Kidney capillary endothelial cell (primary cell): ENCODE measurements at regions not wholly inside any gene's neighbourhood (a gene's known extent, or its start where the extent isn't known, plus 50 kb on each side); places are given as distances from the start of the nearest gene placed in this dataset.
"Not testable (repeated sequence)": the region's sequence is repeated elsewhere in the genome, so short reads cannot be mapped to it uniquely, and the experiment has no call there.

Experiments
- DNase-seq: peaks from one replicate; pipeline ENCODE4 v3.0.0-alpha.2; 2018; ENCODE audit warnings: low spot score

DNA sequence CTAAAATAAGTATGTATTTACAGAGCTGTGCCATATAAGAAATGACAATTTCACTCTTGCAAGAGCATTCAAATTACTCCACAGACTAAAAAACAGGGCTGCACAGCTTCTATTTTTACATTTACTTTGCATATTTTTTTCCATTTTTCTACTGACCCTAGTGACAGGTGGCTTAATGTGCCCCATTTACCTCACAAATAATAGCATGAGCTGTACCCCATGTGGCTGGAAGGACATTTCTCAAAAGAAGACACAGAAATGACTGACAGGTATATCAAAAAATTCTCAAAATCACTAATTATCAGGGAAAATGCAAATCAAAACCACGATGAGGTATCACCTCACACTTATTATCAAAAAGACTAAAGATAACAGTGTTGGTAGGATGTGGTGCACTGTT is 1128.6 kb downstream of the SLC16A7 start:
- no peak for DNase-seq

DNA sequence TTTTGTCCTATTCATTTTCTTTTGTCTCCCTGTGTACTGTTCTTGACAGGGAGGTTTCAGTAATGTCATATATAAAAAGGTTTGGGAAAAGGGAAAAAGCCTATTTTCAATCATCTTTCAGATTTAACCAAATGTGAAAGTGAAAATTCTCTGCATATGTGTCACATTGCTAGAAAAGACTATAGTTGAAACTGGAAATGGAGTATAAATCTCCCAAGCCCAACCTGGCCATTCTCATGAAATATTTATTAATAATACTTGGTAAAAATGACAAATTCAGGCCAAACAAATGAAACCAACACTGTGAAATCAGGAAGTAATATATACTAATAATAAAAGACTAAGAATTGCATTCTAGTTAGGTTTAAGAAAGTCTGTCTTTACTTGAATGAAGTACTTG is 1129.2 kb downstream of the SLC16A7 start:
- no peak for DNase-seq

DNA sequence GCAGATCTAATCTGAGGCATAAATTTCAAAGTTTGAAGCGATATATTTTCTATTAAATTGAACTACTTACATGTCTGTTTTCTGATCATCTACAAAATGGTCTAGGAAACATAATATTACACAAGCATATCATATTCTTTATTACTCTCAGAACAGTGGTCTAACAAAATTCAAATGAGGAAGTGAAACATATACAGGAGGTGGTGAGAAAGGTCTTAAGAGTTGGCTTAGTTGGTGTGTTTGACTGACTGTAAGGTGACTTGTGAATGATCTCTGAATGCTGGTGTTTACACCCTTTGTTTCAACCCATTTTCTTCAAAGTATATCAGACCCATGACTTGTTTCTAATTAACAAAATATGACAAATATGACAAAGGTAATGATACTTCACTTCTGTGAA is 1156.8 kb downstream of the SLC16A7 start:
- DNase-seq, result no peak

DNA sequence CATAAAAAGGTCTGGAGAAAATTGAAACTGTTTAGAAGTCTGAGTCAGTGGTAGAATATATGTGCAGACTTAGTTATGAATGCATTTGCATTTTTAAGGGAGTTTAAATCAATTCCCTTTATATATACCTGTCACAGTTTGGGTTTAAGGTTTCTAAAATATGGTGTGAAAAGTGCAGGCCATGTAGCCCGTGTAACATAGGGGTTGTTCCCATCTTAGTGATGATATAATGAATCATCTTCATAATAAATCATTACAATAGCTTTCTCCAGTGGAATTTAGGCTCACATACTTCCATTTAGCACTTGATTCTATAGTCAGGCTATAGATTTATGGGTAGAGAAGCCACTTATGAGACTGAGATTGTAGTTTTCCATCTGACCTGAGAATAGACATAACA is 1162.4 kb downstream of the SLC16A7 start:
- no peak for DNase-seq

DNA sequence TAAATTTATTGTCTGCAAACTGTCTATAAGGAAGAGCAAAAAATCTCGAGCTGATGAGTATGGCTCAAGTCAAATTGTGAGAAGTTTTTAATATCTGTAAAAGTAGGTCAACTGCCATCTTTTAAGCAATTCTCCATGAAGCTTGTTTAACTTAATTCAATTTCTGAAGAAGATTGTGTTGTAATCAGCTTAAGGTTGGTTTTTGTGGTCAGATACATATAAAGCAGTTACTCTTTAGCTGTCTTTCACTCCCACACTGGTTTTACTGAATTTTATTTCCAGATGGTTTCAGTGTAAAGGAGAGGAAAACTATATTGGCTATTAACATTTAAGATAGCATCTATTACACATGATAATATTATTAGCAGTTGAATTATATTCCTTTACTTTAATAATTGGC is 1165.1 kb downstream of the SLC16A7 start:
- DNase-seq, result no peak

DNA sequence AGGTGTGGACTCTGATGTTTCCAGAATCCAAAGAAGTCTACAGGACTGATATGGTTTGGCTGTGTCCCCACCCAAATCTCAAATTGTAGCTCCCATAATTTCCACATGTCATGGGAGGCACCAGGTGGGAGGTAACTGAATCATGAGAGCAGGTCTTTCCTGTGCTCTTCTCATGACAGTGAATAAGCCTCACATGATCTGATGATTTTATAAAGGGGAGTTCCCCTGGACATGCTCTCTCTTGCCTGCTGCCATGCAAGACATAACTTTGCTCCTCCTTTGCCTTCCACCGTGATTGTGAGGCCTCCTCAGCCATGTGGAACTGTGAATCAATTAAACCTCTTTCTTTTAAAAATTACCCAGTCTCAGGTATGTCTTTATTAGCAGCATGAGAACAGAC is 1205.3 kb downstream of the SLC16A7 start:
- DNase-seq, result not testable (repeated sequence)

DNA sequence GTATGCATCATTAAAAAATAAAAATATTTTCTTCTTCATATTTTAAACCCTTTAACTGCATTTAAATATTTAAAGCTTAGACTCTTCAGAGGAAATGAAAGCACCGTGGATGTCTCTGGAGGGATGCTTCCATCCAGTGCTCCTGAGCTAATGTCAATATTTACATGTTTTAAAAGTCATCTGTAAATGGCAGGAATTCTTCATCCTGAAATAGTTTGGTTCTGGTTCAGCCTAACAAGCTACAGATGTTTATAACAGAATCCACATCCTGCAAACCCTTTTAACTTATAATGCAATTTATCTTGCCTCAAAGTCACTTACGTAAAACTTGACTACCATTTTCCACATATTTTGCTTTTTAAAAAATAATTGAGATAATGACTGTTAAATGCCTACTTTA is 1207.3 kb downstream of the SLC16A7 start:
- no peak for DNase-seq

DNA sequence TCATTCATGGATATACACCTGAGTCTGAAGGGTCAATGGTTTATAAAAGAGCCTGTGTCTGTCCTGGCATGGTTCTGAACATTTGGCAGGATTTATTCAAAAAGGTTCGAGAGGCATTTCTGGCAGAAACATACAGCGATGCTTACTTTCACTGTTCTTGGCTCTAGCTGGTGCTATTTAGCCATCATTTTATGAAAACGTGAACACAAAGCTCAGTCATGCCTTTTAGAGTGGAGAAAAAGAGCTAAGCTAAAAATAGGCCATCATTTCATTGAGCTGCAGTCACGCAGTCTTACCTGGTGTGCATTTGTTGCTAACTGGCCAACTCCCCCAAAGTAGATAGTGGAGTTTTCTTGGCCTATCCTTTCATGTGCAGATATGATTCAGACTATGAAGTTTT is 1209.5 kb downstream of the SLC16A7 start:
- no peak for DNase-seq

DNA sequence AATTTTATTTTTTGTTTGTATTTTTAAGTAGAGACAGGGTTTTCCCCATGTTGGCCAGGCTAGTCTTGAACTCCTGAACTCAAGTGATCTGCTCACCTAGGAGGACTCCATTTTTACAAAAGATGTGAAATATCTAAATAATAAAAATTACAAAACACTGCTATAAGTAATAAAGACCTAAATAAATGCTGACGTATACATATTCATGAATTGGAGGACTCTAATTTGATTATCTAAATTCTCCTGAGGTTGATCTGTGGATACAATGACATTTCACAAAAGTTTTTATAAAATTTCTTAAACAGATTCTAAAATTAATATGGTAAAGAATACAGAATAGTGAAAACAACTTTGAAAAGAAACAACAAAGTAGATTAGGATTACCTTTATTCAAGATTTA is 1224.0 kb downstream of the SLC16A7 start:
- DNase-seq, result no peak

DNA sequence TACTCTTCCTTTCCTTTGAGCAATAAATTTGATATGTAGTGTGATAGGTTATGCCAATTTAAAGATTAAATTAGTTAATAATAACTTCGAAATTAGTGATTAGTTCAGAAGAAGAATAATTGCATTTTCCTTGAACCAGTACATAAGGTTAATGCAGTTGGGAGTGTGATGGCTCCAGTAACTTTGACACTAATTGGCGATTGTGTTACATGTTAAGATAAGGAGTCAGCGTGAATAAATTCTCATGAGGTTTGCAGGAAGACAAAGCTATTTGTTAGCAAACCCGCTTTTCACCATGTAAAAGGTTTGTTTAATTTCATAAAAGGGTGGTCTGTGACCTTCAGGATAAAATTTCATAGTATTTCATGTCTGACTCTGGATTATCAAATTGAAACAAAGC is 1226.8 kb downstream of the SLC16A7 start:
- DNase-seq, result no peak

DNA sequence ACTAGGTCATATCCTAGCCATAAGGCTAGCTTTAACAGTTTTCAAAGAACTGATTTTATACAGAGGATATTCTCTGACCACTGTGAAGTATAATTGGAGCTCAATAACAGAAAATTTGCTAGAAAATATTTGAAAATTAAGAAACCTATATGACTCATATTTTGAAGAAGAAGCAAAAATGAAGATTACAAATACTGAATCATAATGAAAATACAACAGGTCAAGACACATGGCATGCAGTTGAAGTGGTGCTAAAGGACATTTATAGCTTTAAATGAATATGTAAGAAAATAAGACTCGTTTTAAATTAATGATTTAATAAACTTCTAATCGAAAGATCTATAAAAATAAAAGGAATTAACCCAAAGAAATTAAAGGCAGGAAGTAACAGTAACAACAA is 1234.6 kb downstream of the SLC16A7 start:
- DNase-seq, result no peak

DNA sequence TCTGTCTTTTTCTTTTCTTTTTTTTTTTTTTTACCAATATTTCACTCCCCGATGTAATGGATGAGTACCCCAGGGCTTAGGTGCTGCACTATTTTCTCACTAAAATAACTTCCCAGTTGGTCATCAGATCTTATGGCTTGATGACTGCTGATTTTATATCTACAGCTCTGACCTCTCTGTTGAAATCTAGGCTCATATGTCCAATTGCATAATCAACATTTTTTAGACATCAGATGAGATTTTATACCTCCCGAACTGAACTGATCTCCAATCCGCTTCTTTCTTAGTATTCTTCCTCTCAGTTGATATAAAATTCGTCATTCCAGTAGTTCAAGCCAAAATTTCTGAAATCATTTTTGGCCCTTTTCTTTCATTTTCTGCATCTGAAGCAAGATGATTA is 1236.5 kb downstream of the SLC16A7 start:
- no peak for DNase-seq

DNA sequence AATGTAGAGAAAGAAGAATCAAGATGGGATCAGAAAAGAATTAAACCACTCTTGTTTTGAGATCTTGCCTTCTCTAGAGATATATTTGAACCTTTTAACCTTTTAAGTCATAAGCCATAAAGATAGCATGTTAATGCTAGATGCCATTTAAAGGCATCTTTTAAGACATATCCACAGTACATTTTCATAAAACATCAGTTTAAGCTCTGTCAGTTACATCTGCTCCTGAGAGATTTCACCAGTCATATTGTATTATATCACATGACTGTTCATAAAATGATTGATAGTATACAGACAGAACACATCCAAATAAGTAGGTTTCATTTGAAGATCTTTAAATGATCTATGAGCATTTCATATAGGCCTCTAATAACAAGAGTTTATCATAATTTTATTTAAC is 1238.5 kb downstream of the SLC16A7 start:
- DNase-seq, result no peak

DNA sequence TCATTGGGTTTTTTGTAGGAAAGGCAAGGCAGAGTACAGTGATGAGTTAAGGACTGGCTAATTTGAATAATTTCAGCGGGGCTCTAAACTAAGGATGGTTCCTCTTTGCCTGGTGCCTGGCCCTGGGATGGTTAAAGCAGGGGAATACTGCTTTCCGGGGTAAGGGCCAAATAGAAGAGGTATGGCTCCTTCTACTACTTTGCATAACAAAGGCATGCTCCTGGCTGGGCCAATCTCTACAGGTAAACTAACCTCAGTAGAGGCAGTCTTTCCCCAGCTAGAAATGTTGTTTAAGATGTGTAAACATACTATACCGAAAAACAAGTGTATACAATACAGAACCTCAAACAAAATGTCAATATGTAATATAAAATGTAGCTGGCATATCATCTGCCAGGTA is 1239.0 kb downstream of the SLC16A7 start:
- no peak for DNase-seq

DNA sequence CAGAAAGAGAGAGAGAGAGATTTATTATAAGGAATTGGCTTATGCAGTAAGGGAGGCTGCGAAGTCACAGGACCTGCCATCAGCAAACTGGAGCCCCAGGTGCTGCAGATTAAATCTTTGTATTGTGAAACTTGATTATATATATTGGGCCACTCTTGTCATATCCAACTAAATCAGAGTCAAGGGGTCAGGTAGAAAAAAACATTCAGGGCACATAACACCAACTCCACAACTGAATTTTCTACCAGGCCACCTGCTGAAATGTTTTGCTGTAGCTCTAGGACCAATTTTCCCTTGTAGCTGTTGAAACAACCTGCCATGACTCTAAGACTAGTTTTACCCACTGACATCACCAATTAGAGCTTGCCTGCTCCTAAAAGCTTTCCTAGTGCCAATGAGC is 1240.8 kb downstream of the SLC16A7 start:
- no peak for DNase-seq

DNA sequence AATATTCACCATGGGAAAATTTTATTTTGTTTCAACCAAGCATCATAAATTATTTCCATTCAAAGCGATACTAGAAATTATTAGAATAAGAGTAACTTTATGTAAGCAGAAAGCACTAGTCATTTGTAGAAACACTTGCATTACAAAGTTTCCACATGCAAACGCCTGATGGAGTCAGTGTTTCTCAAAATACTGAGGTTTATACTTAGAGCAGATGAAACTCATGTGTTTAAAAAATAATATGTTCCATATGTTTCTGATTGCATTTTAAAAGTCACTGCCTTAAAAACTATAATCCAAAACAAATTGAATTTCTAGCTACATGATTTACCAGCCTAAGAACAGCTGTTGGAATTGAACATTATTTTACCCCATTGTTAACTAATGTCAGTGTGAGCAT is 1246.4 kb downstream of the SLC16A7 start:
- no peak for DNase-seq

DNA sequence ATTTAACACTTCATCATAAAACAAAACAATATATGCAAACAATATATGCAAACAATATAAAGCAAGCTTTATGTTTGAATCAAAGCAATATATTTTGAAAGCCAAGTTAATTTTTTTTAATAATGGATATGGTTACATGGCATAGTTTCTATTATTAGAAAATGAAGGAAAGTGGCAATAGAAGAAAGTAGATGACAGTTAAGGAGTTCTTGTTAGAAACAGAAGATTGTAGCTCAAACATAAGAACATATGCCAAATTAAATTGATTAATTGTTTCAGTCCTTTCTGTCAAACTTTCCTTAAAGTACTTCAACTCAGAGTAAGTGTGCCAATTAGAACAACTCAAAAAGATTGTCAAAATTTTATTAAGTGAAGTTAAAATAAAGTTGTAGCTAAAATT is 1248.3 kb downstream of the SLC16A7 start:
- DNase-seq, result no peak

DNA sequence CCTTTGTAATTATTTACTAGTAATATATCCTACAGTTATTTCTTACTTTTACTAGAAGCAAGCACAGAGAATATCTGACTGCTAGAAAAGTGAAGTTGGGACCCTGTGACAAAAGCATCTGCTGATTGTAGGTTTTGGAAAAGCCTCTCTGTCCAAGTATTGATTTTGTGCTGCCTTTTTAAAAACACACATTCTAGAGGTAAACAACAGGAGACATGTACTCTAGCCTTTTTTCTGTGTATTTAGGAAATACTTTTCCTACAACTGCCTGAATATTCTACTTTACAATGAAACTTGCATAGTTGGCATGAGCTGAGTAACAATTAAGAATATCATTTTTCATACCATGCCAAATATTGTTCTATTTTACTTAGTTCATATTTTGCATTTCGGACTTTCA is 1249.0 kb downstream of the SLC16A7 start:
- DNase-seq, result no peak

DNA sequence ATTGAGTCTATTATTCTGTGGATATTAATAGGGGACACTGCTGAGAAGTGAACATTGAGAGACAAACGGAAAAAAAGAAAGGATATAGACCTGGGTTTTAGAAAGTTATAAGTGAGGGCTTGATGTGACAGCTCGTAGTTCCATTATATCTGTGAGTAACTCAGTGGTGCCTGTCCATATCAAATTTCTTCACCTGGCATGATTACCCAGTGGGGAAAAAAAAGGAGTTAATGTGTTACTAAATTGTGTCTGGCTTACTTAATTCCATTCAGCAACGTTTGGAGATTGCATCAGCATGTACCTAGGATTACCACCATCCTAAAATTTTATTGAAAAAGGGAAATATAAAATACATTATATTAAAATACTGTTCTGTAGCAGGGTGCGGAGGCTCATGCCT is 1249.9 kb downstream of the SLC16A7 start:
- DNase-seq, result no peak

DNA sequence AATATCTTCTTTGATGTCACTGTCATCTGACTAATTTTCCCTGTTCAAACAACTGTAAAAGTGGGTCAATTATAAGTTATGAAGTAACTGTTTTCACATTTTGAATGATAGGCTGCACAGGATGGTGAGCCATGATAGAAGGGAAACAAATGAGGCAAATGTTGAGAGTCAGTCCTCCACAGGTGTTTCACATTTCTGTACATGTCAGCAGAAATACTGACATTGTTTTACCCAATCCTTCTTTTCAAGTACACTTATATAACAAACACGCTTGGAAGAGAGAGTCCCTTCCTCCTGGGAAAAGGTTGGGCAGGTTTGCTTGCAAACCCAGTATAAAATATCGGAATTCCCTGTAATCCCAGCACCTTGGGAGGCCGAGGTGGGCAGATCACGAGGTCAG is 1251.5 kb downstream of the SLC16A7 start:
- DNase-seq, result no peak

DNA sequence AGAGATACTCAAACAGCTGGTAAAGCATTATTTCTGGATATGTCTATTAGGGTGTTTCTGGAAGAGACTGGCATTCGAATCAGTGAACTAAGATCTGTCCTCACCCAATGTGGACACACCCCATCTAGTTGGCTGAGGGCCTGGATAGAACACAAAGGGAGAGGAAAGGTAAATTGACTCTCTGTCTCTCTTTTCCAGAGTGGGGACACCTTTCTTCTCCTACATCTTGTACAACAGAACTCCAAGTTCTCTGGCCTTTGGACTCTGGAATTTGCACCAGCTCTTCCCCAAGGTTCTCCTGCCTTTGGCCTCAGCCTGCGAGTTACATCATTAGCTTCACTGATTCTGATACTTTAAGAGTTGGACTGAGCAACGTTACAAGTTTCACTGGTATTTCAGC is 1253.9 kb downstream of the SLC16A7 start:
- DNase-seq, result no peak

DNA sequence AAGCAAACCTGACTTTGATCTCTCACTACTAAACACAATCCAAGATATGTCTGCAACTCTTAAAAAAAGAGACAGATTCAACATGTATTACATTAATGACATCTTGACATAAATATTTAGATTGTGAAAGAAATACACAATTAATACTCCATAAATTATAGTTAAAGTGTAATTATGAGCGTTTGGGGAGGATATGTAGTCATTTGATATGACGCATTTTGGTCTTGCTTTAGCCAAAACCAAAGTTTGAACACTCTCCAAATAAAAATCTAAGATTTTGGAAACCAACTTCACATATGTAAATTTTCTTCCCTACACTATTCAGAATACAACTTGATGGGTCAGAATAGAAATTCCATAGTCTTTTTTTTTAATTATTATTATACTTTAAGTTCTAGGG is 1257.6 kb downstream of the SLC16A7 start:
- no peak for DNase-seq

DNA sequence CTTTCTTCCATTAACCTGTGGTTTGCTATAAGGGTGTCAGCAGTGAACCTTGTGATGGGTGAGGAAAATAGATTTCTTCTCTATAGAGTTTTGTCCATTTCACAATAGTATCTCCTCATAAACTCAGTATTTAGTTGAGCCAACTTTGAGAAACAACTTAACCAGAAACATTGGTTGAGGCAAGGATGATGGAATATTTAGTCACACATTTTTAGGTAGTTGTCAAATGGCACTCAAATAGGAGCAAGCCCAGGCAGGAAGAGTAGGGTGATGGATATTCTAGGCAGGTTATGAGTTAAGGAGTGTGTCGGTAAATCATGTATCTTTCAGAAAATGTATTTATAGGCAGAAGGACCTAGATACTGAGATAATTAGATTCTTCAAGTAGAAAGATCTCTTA is 1267.6 kb downstream of the SLC16A7 start:
- DNase-seq, result no peak

DNA sequence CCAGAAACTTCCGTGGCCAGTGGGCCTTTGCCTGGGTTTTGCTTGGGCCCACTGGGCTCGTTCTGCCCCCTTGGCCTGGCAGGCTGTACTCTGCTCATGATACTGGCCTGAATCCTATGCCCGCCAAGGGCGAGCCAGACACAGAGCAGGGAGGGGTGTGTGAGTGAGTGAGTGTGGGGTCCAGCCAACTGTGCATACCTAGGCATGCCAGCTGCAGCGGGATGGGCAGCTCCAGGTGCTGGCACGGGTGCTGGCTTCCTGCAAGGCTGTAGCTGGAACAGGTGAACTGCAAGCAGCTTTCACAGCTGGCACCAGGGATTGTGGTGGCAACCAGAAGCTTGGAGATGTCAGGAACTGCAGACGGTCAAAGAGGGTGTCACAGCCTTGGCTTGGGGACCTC is 1276.4 kb downstream of the SLC16A7 start:
- no peak for DNase-seq
